Left ventricle myocardium inferior (tissue), 1 donor: ENCODE measurements at regions not wholly inside any gene's neighbourhood (a gene's known extent, or its start where the extent isn't known, plus 50 kb on each side); places are given as distances from the start of the nearest gene placed in this dataset.

Experiments
- DNase-seq: peaks from one replicate; pipeline ENCODE4 v3.0.0-alpha.2; 2020
- H3K27ac ChIP-seq: fragments of 200-600 bp; replicated peaks from 2 replicates; pipeline ENCODE4 v1.8.0; 2021
- H3K27me3 ChIP-seq: fragments of 200-600 bp; 2 replicates; pipeline ENCODE4 v1.8.0; 2021; ENCODE audit warnings: low read depth
- H3K36me3 ChIP-seq: fragments of 200-600 bp; 2 replicates; pipeline ENCODE4 v1.8.0; 2021
- H3K4me1 ChIP-seq: fragments of 200-600 bp; 2 replicates; pipeline ENCODE4 v1.8.0; 2021
- H3K4me3 ChIP-seq: fragments of 200-600 bp; 2 replicates; pipeline ENCODE4 v1.8.0; 2021; ENCODE audit warnings: mild to moderate bottlenecking, moderate library complexity
- H3K9me3 ChIP-seq: fragments of 200-600 bp; replicated peaks from 2 replicates; pipeline ENCODE4 v1.8.0; 2021
- CTCF ChIP-seq: fragments of 200-600 bp; IDR thresholded peaks from 2 replicates; pipeline ENCODE4 v1.8.0; 2021; ENCODE audit warnings: antibody characterized with exemption, mild to moderate bottlenecking, borderline replicate concordance
- intact Hi-C: fragments of 100-400 bp; cut with micrococcal nuclease; formaldehyde crosslinking; loops from one replicate; pipeline ENCODE4 v1.11.0; 2022
- donor health status: DM: no; HTN: yes; CAD: no; lungs with severe emphysema.

GRCh38 chr3:24639061-24639460 lies 144.4 kb upstream of the THRB start:
- peaks cover 6% of the 10 kb centered on the region for H3K4me1 ChIP-seq
- intact Hi-C loops: no loop called here

GRCh38 chr3:24639481-24640329 lies 145.1 kb upstream of the THRB start:
- Histone ChIP-seq H3K36me3 (no peaks in the 10 kb centered on the region), H3K9me3 (peaks cover 4% of the 10 kb centered on the region), H3K4me3 (no peak overlapping the region), H3K4me1 (peaks cover 6% of the 10 kb centered on the region), H3K27me3 (no peaks in the 10 kb centered on the region), H3K27ac (no peak overlapping the region)
- no peak for TF ChIP-seq CTCF
- no peak for DNase-seq
- intact Hi-C loops: no loop called here

More at GRCh38 chr3:24639061-24639460, 144.4 kb upstream of the THRB start:
- Histone ChIP-seq H3K27me3 (no peaks in the 10 kb centered on the region), H3K27ac (no peak overlapping the region), H3K4me3 (no peak overlapping the region), H3K9me3 (peaks cover 10% of the 10 kb centered on the region), H3K36me3 (no peaks in the 10 kb centered on the region)
- no peak for DNase-seq
- no peak for TF ChIP-seq CTCF

- intact Hi-C loops: no loop called here
- TF ChIP-seq CTCF: peak; percentile 60
- H3K4me1 ChIP-seq: peaks cover 6% of the 10 kb centered on the region
- no peak overlapping the region for H3K4me3 ChIP-seq
- H3K27me3 ChIP-seq: no peaks in the 10 kb centered on the region
- no peak overlapping the region for H3K27ac ChIP-seq
- H3K36me3 ChIP-seq: no peaks in the 10 kb centered on the region
- no peak for DNase-seq
- no peaks in the 10 kb centered on the region for H3K9me3 ChIP-seq
These were observed 145.8 kb upstream of the THRB start for GRCh38 chr3:24640330-24640877.

- H3K27me3 ChIP-seq: no peaks in the 10 kb centered on the region
- H3K4me1 ChIP-seq: peaks cover 6% of the 10 kb centered on the region
- no peak overlapping the region for H3K27ac ChIP-seq
- no peaks in the 10 kb centered on the region for H3K9me3 ChIP-seq
- no peak for TF ChIP-seq CTCF
- no peaks in the 10 kb centered on the region for H3K36me3 ChIP-seq
- no peak overlapping the region for H3K4me3 ChIP-seq
- intact Hi-C loops: no loop called here
- DNase-seq: no peak
These were observed 147.0 kb upstream of the THRB start for GRCh38 chr3:24641628-24642027.

- DNase-seq: no peak
- intact Hi-C loops: no loop called here
- H3K27ac ChIP-seq: no peak overlapping the region
These were observed 150.4 kb upstream of the THRB start for GRCh38 chr3:24645047-24645446.

More at GRCh38 chr3:24645047-24645446, 150.4 kb upstream of the THRB start:
- H3K9me3 ChIP-seq: no peaks in the 10 kb centered on the region
- H3K27me3 ChIP-seq: no peaks in the 10 kb centered on the region
- H3K36me3 ChIP-seq: no peaks in the 10 kb centered on the region
- peaks cover 5% of the 10 kb centered on the region for H3K4me1 ChIP-seq
- no peak overlapping the region for H3K4me3 ChIP-seq
- no peak for TF ChIP-seq CTCF
